Spinal cord (tissue), 9 donors: ENCODE measurements at regions not wholly inside any gene's neighbourhood (a gene's known extent, or its start where the extent isn't known, plus 50 kb on each side); places are given as distances from the start of the nearest gene placed in this dataset.
"Not testable (repeated sequence)": the region's sequence is repeated elsewhere in the genome, so short reads cannot be mapped to it uniquely, and the experiment has no call there.

Experiments
- DNase-seq, 6 donors: peaks; one replicate each; pipeline versions ENCODE4 v3.0.0 to v3.0.0-alpha.2; 2013 to 2015; ENCODE audit warnings: low spot score in 6 of 6, low read depth in 4 of 6
- H3K27ac ChIP-seq: one replicate; pipeline ENCODE4 v1.5.1; 2013; ENCODE audit warnings: low read depth, low read length, control low read depth
- H3K27me3 ChIP-seq: one replicate; pipeline ENCODE4 v1.6.1; 2013; ENCODE audit warnings: low read length; ENCODE audit not compliant: control insufficient read depth, insufficient read depth
- H3K36me3 ChIP-seq: one replicate; pipeline ENCODE4 v1.6.1; 2013; ENCODE audit warnings: low read length; ENCODE audit not compliant: control insufficient read depth, insufficient read depth
- H3K4me1 ChIP-seq: one replicate; pipeline ENCODE4 v1.6.1; 2013; ENCODE audit warnings: low read length; ENCODE audit not compliant: control insufficient read depth, insufficient read depth
- H3K4me3 ChIP-seq: one replicate; pipeline ENCODE4 v1.5.1; 2013; ENCODE audit warnings: low read depth, low read length, control low read depth
- H3K9me3 ChIP-seq: one replicate; pipeline ENCODE4 v1.6.1; 2013; ENCODE audit warnings: low read length; ENCODE audit not compliant: control insufficient read depth, insufficient read depth
- WGBS: methylation state at CpG from one replicate; pipeline ENCODE4 v1.1.5; 2013; ENCODE audit warnings: missing lambda C conversion rate; ENCODE audit not compliant: insufficient coverage; 5-methylcytosine and 5-hydroxymethylcytosine counted together
- donor health status: healthy.

DNA sequence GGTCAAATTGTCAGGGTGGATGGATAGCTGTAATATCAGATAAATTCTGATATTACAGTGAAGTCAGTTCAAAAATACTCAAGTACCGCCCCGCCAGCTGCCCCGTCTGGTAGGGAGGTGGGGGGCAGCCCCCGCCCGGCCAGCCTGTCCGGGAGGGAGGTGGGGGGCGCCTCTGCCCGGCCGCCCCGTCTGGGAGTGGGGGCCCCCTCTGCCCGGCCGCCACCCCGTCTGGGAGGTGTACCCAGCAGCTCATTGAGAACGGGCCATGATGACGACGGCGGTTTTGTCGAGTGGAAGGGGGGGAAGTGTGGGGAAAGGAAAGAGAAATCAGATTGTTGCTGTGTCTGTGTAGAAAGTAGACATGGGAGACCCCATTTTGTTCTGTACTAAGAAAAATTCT lies 175.8 kb upstream of the LMCD1 start:
- not testable (repeated sequence) for H3K9me3 ChIP-seq, H3K27me3 ChIP-seq, H3K4me1 ChIP-seq, H3K4me3 ChIP-seq, H3K27ac ChIP-seq, DNase-seq, H3K36me3 ChIP-seq
- WGBS, result 80% methylated on average over 10 of the region's 18 CpGs

DNA sequence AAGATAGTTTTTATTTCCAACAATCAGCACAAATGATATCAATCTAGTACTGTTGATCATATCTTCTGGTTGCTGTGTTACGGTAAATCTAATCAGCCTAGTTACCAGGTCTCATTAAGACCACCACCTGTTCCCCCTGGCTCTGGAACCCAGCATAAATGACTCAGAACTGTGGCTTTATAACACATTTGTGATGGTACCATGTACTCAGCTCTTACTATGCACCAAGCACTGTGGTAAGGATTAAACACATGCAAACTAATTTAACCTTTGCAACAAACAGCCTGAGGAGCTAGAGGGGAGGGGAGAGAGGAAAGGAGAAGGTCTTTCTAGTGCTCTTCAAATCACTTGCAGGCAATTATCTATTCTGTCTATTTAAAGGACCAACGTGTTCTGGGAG lies 173.9 kb upstream of the LMCD1 start:
- no peaks in the 10 kb centered on the region for H3K27me3 ChIP-seq
- H3K4me3 ChIP-seq, result no peak overlapping the region
- no peak for DNase-seq
- no peaks in the 10 kb centered on the region for H3K4me1 ChIP-seq
- H3K36me3 ChIP-seq, result no peaks in the 10 kb centered on the region
- no peaks in the 10 kb centered on the region for H3K9me3 ChIP-seq
- no peak overlapping the region for H3K27ac ChIP-seq
- WGBS, result no CpG with 5 or more reads among the region's 2 CpGs

DNA sequence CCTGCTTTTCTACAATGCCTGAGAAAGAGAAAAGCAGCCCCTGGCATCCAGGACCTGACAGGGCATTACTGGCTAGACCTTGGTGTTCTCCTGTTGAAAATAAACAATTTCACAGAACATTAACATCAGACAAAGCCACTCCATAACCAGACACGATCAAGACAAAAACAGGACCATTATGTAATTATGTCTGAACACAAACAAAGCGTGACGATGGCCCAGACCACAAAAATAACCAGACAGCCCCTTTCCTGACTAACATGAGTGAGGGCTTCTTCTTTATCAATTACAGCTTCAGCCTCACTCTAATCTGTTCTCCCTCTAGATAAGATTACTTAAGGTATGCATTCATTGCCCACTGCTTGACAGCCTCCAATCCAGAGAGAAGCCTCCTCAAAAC lies 172.7 kb upstream of the LMCD1 start:
- Histone ChIP-seq H3K4me3 (no peak overlapping the region), H3K27me3 (no peaks in the 10 kb centered on the region), H3K36me3 (no peaks in the 10 kb centered on the region), H3K9me3 (no peaks in the 10 kb centered on the region), H3K27ac (no peak overlapping the region), H3K4me1 (no peaks in the 10 kb centered on the region)
- WGBS, result 50% methylated on average over 2 of the region's 3 CpGs
- DNase-seq, result peak in 1 of 6 donors; percentile 46

DNA sequence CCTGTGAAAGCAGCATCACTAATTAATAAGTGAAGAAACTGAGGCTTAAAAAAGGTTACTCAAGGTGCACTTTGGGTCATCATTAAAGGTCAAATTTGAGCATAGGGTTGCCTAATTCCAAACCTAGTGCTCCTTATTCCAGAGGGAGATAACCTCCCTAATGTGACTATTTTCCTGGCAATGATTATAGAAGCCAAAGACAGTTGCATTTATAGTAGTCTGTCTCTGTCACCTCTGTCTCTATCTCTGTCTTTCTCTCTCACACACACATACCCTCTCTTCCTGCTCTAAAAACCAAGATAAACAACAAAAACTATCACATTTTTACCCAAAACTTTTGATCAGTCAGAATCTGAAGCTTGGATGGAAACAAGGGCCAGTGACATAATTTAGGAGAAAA lies 172.0 kb upstream of the LMCD1 start:
- no peaks in the 10 kb centered on the region for H3K9me3 ChIP-seq
- H3K27ac ChIP-seq, result no peak overlapping the region
- H3K36me3 ChIP-seq, result no peaks in the 10 kb centered on the region
- no peaks in the 10 kb centered on the region for H3K27me3 ChIP-seq
- DNase-seq, result no peak
- H3K4me1 ChIP-seq, result no peaks in the 10 kb centered on the region
- no peak overlapping the region for H3K4me3 ChIP-seq

DNA sequence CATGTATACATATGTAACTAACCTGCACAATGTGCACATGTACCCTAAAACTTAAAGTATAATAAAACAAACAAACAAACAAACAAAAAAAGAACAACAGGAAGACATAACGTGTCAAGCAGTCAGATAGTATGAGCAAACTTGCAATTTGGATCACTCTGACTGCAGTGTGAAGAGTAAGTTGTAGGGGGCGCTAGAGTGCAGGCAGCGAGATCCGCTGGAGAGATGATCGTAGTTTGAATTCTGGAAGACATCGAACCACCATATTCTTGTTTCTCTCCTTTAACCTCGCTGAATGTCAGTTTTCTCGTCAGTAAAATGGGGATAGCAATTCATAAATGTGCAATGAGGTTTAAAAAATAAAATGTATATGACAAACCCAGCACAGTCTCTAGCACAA lies 165.2 kb upstream of the LMCD1 start:
- Histone ChIP-seq H3K4me3 (no peak overlapping the region), H3K9me3 (no peaks in the 10 kb centered on the region), H3K4me1 (no peaks in the 10 kb centered on the region), H3K27ac (no peak overlapping the region), H3K27me3 (no peaks in the 10 kb centered on the region), H3K36me3 (no peaks in the 10 kb centered on the region)
- DNase-seq, result no peak
- 60% methylated on average over 1 of the region's 8 CpGs for WGBS

DNA sequence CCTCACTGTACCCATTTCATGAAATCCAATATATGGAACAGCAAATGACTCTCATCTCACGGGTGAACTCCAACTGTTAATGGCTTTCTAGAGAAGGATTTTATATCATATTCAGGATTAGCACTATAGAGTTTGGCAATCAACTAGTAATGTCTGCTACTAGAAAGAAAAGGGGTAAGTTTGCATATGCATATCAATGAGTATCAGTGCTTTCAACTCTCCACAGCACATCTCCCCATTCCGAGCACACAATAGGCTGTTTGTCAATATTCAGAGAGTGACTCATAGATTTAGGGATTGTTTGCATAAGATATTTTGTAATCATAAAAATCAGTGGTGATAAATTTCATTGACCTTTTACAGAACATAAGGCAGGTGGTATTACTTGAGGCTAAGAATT lies 163.2 kb upstream of the LMCD1 start:
- H3K4me3 ChIP-seq, result no peak overlapping the region
- no peak overlapping the region for H3K27ac ChIP-seq
- no peaks in the 10 kb centered on the region for H3K27me3 ChIP-seq
- no CpG with 5 or more reads among the region's 2 CpGs for whole genome bisulfite sequencing
- DNase-seq, result no peak
- no peaks in the 10 kb centered on the region for H3K36me3 ChIP-seq
- H3K9me3 ChIP-seq, result no peaks in the 10 kb centered on the region
- no peaks in the 10 kb centered on the region for H3K4me1 ChIP-seq

DNA sequence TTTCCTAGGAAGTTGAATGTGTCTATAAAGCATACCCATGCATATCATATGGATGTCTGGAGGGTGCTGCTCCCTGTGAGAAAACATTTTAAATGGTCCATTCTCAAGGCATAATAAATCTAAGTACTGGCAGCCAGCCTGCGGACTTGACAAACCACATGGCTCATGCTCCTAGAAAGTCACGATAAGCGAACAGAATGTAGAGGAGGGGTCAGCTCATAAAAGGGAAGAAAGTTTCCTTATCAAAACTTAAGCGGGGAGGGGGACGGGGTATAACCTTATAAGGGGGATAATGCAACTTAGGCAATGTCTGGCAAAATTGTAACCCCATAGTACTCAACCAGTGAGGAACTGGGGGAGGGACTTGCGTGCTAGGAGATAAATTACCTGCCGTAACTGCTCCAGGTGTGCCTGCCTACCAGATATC lies 159.8 kb upstream of the LMCD1 start:
- Histone ChIP-seq H3K27me3 (no peaks in the 10 kb centered on the region), H3K36me3 (no peaks in the 10 kb centered on the region), H3K9me3 (no peaks in the 10 kb centered on the region), H3K4me3 (no peak overlapping the region), H3K4me1 (no peaks in the 10 kb centered on the region), H3K27ac (no peak overlapping the region)
- peak in 2 of 6 donors; percentile 16 to 34 for DNase-seq
- 100% methylated on average over 2 of the region's 7 CpGs for WGBS

DNA sequence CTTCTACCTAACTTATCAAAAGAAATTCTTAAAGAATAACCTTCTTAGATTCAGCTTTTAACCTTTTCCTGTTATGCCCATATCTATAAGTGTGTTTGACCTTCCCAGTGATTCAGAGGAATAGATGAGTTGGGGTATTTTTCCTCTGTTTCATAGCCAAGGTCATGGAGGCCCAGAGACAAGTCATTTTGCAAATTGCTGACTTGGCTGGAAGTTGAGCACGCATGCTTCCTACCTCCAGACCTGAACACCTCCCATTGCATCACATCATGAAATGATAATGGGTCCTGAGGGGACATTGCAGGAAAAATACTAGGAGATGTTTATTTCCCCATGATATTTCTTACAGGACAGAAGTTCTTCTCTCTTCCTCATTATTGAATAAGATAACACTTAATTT lies 158.6 kb upstream of the LMCD1 start:
- no peak for DNase-seq
- H3K9me3 ChIP-seq, result no peaks in the 10 kb centered on the region
- H3K27ac ChIP-seq, result no peak overlapping the region
- no peaks in the 10 kb centered on the region for H3K36me3 ChIP-seq
- no peaks in the 10 kb centered on the region for H3K4me1 ChIP-seq
- H3K27me3 ChIP-seq, result no peaks in the 10 kb centered on the region
- H3K4me3 ChIP-seq, result no peak overlapping the region
- WGBS, result no CpG with 5 or more reads among the region's 1 CpG

DNA sequence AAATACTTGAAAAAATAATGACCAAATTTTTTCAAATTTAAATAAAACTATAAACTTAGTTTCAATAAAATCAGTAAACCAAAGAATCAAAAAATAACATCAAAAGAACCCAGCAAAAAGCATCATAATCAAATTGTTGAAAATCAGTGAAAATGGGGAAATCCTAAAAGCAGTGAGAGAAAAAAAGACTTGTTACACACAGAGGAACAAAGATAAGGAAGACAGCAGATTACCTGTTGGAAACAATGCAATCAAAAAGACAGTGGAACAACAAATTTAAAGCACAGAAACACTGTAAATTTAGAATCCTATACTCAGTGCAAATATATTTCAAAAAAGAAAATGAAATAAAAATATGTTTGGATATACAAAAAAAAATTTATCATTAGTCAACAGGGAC lies 156.2 kb upstream of the LMCD1 start:
- no peaks in the 10 kb centered on the region for H3K4me1 ChIP-seq
- H3K27ac ChIP-seq, result no peak overlapping the region
- DNase-seq, result no peak
- no peaks in the 10 kb centered on the region for H3K9me3 ChIP-seq
- no peak overlapping the region for H3K4me3 ChIP-seq
- H3K36me3 ChIP-seq, result no peaks in the 10 kb centered on the region
- H3K27me3 ChIP-seq, result no peaks in the 10 kb centered on the region

DNA sequence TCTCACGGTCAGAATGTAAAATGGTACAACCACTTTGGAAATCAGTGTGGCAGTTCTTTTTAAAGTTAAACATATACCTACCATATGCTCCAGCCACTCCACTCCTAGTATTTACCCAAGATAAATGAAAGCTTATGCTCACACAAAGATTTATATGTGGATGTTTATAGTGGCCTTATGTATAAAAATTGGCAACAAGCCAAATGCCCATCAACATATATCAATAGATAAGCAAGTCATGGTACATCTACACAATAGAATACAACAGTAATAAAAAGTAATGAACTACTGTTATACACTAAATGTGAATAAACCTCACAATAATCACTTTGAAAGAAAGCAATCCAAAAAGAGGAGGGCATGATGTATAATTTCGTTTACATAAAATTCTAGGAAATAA lies 153.5 kb upstream of the LMCD1 start:
- Histone ChIP-seq H3K36me3 (no peaks in the 10 kb centered on the region), H3K9me3 (no peaks in the 10 kb centered on the region), H3K4me1 (no peaks in the 10 kb centered on the region), H3K27ac (no peak overlapping the region), H3K27me3 (no peaks in the 10 kb centered on the region), H3K4me3 (no peak overlapping the region)
- no peak for DNase-seq
- 70% methylated on average over 2 of the region's 2 CpGs for WGBS

DNA sequence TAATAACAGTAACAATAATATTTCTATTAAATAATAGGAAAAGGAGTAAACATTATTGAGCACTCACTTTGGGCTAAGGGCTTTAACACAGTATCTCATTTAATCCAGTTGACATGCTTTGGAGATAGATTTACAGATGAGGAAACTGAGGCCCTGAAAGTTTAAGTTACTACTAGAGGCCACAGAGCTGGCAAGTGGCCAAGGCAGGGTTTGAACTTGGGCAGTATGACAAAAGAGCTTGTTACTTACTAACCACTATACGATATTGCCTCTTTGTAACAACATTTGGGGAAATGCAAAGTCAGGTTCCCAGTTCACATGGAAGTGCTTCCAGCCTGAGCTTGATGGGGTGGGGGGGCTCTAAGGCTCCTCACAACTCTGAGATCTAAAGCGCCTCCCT lies 149.1 kb upstream of the LMCD1 start:
- no peaks in the 10 kb centered on the region for H3K4me1 ChIP-seq
- no peaks in the 10 kb centered on the region for H3K36me3 ChIP-seq
- no peak overlapping the region for H3K4me3 ChIP-seq
- H3K27ac ChIP-seq, result no peak overlapping the region
- no peak for DNase-seq
- WGBS, result no CpG with 5 or more reads among the region's 2 CpGs
- no peaks in the 10 kb centered on the region for H3K9me3 ChIP-seq
- H3K27me3 ChIP-seq, result no peaks in the 10 kb centered on the region
